Smooth muscle cell (in vitro differentiated cells): ENCODE measurements at regions not wholly inside any gene's neighbourhood (a gene's known extent, or its start where the extent isn't known, plus 50 kb on each side); places are given as distances from the start of the nearest gene placed in this dataset.

Source experiments
- DNase-seq: peaks from one replicate; lab custom pipeline; 2025; ENCODE audit not compliant: unreplicated experiment; lab: John Stamatoyannopoulos, UW
- H2AFZ ChIP-seq: fragments of 200-600 bp; sonication (generic); 2 replicates; pipeline ENCODE4 v1.6.0; 2016; ENCODE audit warnings: antibody characterized with exemption, low read depth, mild to moderate bottlenecking
- H3F3A ChIP-seq: fragments of 200-600 bp; sonication (generic); 2 replicates; pipeline ENCODE4 v1.6.0; 2017; ENCODE audit warnings: antibody characterized with exemption, low read depth
- H3K27ac ChIP-seq: fragments of 200-600 bp; sonication (generic); 2 replicates; pipeline ENCODE4 v1.5.1; 2016; ENCODE audit warnings: low read depth, mild to moderate bottlenecking
- H3K27me3 ChIP-seq: fragments of 200-600 bp; sonication (generic); 2 replicates; pipeline ENCODE4 v1.6.1; 2016; ENCODE audit warnings: low read depth, mild to moderate bottlenecking
- H3K36me3 ChIP-seq: fragments of 200-600 bp; sonication (generic); 2 replicates; pipeline ENCODE4 v1.5.1; 2016; ENCODE audit warnings: low read depth
- H3K4me1 ChIP-seq: fragments of 200-600 bp; sonication (generic); 2 replicates; pipeline ENCODE4 v1.5.1; 2016; ENCODE audit warnings: low read depth
- H3K4me2 ChIP-seq: fragments of 200-600 bp; sonication (generic); 2 replicates; pipeline ENCODE4 v1.6.0; 2016; ENCODE audit warnings: mild to moderate bottlenecking
- H3K4me3 ChIP-seq: fragments of 200-600 bp; sonication (generic); 2 replicates; pipeline ENCODE4 v1.5.1; 2016; ENCODE audit warnings: mild to moderate bottlenecking
- H3K79me2 ChIP-seq: fragments of 200-600 bp; sonication (generic); 2 replicates; pipeline ENCODE4 v1.6.0; 2016; ENCODE audit warnings: low read depth, mild to moderate bottlenecking
- H3K9ac ChIP-seq: fragments of 200-600 bp; sonication (generic); 2 replicates; pipeline ENCODE4 v1.6.0; 2016; ENCODE audit warnings: low read depth
- H3K9me3 ChIP-seq: fragments of 200-600 bp; sonication (generic); replicated peaks from 2 replicates; pipeline ENCODE4 v1.5.1; 2016; ENCODE audit warnings: low read depth
- H4K20me1 ChIP-seq: fragments of 200-600 bp; sonication (generic); 2 replicates; pipeline ENCODE4 v1.6.0; 2016; ENCODE audit warnings: low read depth
- CTCF ChIP-seq: fragments of 200-600 bp; sonication (generic); IDR thresholded peaks from 2 replicates; pipeline ENCODE4 v1.5.1; 2017; ENCODE audit warnings: borderline replicate concordance, mild to moderate bottlenecking, antibody characterized with exemption; ENCODE audit not compliant: insufficient read depth, poor library complexity, severe bottlenecking
- WGBS: methylation state at CpG from one replicate; pipeline ENCODE4 v1.1.7; 2016; ENCODE audit warnings: low lambda C conversion rate; 5-methylcytosine and 5-hydroxymethylcytosine counted together

- Histone ChIP-seq H3K4me1 (no peaks in the 10 kb centered on the region), H3K27ac (no peak overlapping the region), H3K4me2 (no peak overlapping the region), H3F3A (no peaks in the 10 kb centered on the region), H3K27me3 (no peaks in the 10 kb centered on the region), H2AFZ (no peak overlapping the region), H3K79me2 (no peaks in the 10 kb centered on the region), H3K36me3 (no peaks in the 10 kb centered on the region), H3K9me3 (no peaks in the 10 kb centered on the region), H3K9ac (no peak overlapping the region), H3K4me3 (no peak overlapping the region), H4K20me1 (no peaks in the 10 kb centered on the region)
- WGBS, result 57% methylated on average over 11 of the region's 11 CpGs
- peak; percentile 69 for TF ChIP-seq CTCF
- no peak for DNase-seq
Observed at GRCh38 chr2:226215902-226216503, 583.6 kb downstream of the IRS1 start.

- TF ChIP-seq CTCF, result no peak
- Histone ChIP-seq H3K27me3 (no peaks in the 10 kb centered on the region), H3K27ac (no peak overlapping the region), H4K20me1 (no peaks in the 10 kb centered on the region), H2AFZ (peak overlapping the region; percentile 43), H3K9ac (no peak overlapping the region), H3K36me3 (no peaks in the 10 kb centered on the region), H3K4me1 (no peaks in the 10 kb centered on the region), H3K4me2 (peak overlapping the region; percentile 66), H3K79me2 (no peaks in the 10 kb centered on the region), H3K9me3 (no peaks in the 10 kb centered on the region), H3F3A (no peaks in the 10 kb centered on the region), H3K4me3 (no peak overlapping the region)
- WGBS, result 29% methylated on average over 4 of the region's 4 CpGs
- no peak for DNase-seq
Observed at GRCh38 chr2:226213717-226214116, 585.9 kb downstream of the IRS1 start.

- no peaks in the 10 kb centered on the region for H3K9me3 ChIP-seq
- H3K4me1 ChIP-seq, result no peaks in the 10 kb centered on the region
- no peaks in the 10 kb centered on the region for H3K36me3 ChIP-seq
- H3F3A ChIP-seq, result no peaks in the 10 kb centered on the region
- H3K79me2 ChIP-seq, result no peaks in the 10 kb centered on the region
- WGBS, result 79% methylated on average over 1 of the region's 1 CpG
- H3K4me3 ChIP-seq, result no peak overlapping the region
- H3K27ac ChIP-seq, result no peak overlapping the region
- no peak overlapping the region for H2AFZ ChIP-seq
- TF ChIP-seq CTCF, result no peak
- no peak for DNase-seq
- no peaks in the 10 kb centered on the region for H3K27me3 ChIP-seq
- no peaks in the 10 kb centered on the region for H4K20me1 ChIP-seq
- H3K4me2 ChIP-seq, result no peak overlapping the region
- no peak overlapping the region for H3K9ac ChIP-seq
Observed at GRCh38 chr2:226211439-226211838, 588.2 kb downstream of the IRS1 start.

- Histone ChIP-seq H3K9ac (no peak overlapping the region), H3F3A (no peaks in the 10 kb centered on the region), H3K79me2 (no peaks in the 10 kb centered on the region), H4K20me1 (no peaks in the 10 kb centered on the region), H3K4me3 (no peak overlapping the region), H3K27me3 (no peaks in the 10 kb centered on the region), H2AFZ (peak overlapping the region; percentile 78), H3K36me3 (no peaks in the 10 kb centered on the region), H3K4me1 (no peaks in the 10 kb centered on the region), H3K9me3 (no peaks in the 10 kb centered on the region), H3K27ac (no peak overlapping the region), H3K4me2 (no peak overlapping the region)
- DNase-seq, result no peak
- WGBS, result 24% methylated on average over 2 of the region's 2 CpGs
- TF ChIP-seq CTCF, result no peak
Observed at GRCh38 chr2:226208726-226209125, 590.9 kb downstream of the IRS1 start.
